ENCODE measurements at regions not wholly inside any gene's neighbourhood (a gene's known extent, or its start where the extent isn't known, plus 50 kb on each side); places are given as distances from the start of the nearest gene placed in this dataset.

DNA sequence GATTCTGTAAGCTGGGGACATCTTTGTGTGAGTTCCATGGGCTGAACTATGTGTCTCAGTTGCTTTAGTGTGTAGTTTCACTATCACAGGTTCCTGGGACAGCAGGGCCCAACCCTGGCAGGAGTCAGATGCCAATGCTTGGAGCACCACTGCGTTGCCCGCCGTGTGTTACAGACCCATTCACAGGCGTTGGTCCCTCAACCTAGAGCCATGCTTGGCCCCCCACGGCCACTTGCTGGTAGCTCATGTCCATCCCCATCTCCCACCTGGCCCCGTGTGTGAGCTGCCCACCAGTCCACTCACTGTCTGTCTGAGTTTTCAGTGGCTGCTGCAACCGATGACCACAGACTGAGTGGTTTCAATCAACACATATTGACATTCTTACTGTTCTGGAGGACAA, 546.9 kb downstream of the TCERG1L start:
- TF ChIP-seq, protein P1, sequence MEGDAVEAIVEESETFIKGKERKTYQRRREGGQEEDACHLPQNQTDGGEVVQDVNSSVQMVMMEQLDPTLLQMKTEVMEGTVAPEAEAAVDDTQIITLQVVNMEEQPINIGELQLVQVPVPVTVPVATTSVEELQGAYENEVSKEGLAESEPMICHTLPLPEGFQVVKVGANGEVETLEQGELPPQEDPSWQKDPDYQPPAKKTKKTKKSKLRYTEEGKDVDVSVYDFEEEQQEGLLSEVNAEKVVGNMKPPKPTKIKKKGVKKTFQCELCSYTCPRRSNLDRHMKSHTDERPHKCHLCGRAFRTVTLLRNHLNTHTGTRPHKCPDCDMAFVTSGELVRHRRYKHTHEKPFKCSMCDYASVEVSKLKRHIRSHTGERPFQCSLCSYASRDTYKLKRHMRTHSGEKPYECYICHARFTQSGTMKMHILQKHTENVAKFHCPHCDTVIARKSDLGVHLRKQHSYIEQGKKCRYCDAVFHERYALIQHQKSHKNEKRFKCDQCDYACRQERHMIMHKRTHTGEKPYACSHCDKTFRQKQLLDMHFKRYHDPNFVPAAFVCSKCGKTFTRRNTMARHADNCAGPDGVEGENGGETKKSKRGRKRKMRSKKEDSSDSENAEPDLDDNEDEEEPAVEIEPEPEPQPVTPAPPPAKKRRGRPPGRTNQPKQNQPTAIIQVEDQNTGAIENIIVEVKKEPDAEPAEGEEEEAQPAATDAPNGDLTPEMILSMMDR (IDR thresholded peaks at IDR 0.05) = no peak
- TF ChIP-seq POLR2A (IDR thresholded peaks at IDR 0.05) = no peak

All from right lobe of liver (tissue), 4 donors.